Brain microvascular endothelial cell (primary cell): ENCODE measurements at regions not wholly inside any gene's neighbourhood (a gene's known extent, or its start where the extent isn't known, plus 50 kb on each side); places are given as distances from the start of the nearest gene placed in this dataset.

Source experiments
- DNase-seq: peaks from one replicate; pipeline ENCODE4 v3.0.0-alpha.2; 2020
- H3K27ac ChIP-seq: fragments of 250-450 bp; sonication (Bioruptor Pico); 2 replicates; pipeline ENCODE4 v1.5.1; 2020; ENCODE audit warnings: mild to moderate bottlenecking, moderate library complexity
- H3K27me3 ChIP-seq: fragments of 250-450 bp; sonication (Bioruptor Pico); replicated peaks from 2 replicates; pipeline ENCODE4 v1.5.1; 2020; ENCODE audit warnings: mild to moderate bottlenecking
- H3K36me3 ChIP-seq: fragments of 250-450 bp; sonication (Bioruptor Pico); replicated peaks from 2 replicates; pipeline ENCODE4 v1.5.1; 2020; ENCODE audit warnings: mild to moderate bottlenecking
- H3K4me3 ChIP-seq: 2 replicates; pipeline ENCODE4 v1.5.1; 2011; ENCODE audit warnings: low read depth, mild to moderate bottlenecking, control low read depth, low read length, moderate library complexity
- CTCF ChIP-seq: IDR thresholded peaks from 2 replicates; pipeline ENCODE4 v1.5.1; 2011; ENCODE audit warnings: low read depth, mild to moderate bottlenecking, moderate library complexity, low read length, control low read depth, inconsistent platforms; ENCODE audit errors: missing control alignments
- in situ Hi-C: cut with HindIII; loops from 2 replicates; pipeline ENCODE4 v1.10.0; 2017; ENCODE audit warnings: low sequenced_read_pairs, low pct_ligation_motif_present

- TF ChIP-seq CTCF: no peak
- Histone ChIP-seq H3K27ac (peak overlapping the region; percentile 52), H3K4me3 (no peak overlapping the region), H3K36me3 (no peaks in the 10 kb centered on the region), H3K27me3 (no peaks in the 10 kb centered on the region)
- in situ Hi-C loops: no loop called here
- peak; percentile 48 for DNase-seq
Measured at GRCh38 chr10:4384245-4384644, 441.8 kb upstream of the AKR1E2 start.

- Histone ChIP-seq H3K4me3 (no peak overlapping the region), H3K36me3 (no peaks in the 10 kb centered on the region), H3K27ac (peak overlapping the region; percentile 52), H3K27me3 (no peaks in the 10 kb centered on the region)
- in situ Hi-C loops: no loop called here
- TF ChIP-seq CTCF: no peak
- DNase-seq: no peak
Measured at GRCh38 chr10:4383651-4384098, 442.3 kb upstream of the AKR1E2 start.

GRCh38 chr10:4382811-4383210, 443.2 kb upstream of the AKR1E2 start:
- no peak for TF ChIP-seq CTCF
- no peak overlapping the region for H3K27ac ChIP-seq
- no peak for DNase-seq
- no peak overlapping the region for H3K4me3 ChIP-seq
- H3K36me3 ChIP-seq: no peaks in the 10 kb centered on the region
- in situ Hi-C loops: no loop called here
- H3K27me3 ChIP-seq: no peaks in the 10 kb centered on the region

GRCh38 chr10:4373612-4374011, 452.4 kb upstream of the AKR1E2 start:
- H3K4me3 ChIP-seq: no peak overlapping the region
- peak overlapping the region; percentile 85 for H3K27ac ChIP-seq
- in situ Hi-C loops: no loop called here
- DNase-seq: no peak
- no peak for TF ChIP-seq CTCF
- H3K27me3 ChIP-seq: no peaks in the 10 kb centered on the region
- H3K36me3 ChIP-seq: no peaks in the 10 kb centered on the region

- Histone ChIP-seq H3K4me3 (no peak overlapping the region), H3K27ac (peak overlapping the region; percentile 85), H3K36me3 (no peaks in the 10 kb centered on the region), H3K27me3 (no peaks in the 10 kb centered on the region)
- no peak for TF ChIP-seq CTCF
- no peak for DNase-seq
- in situ Hi-C loops: no loop called here
Measured at GRCh38 chr10:4373098-4373497, 452.9 kb upstream of the AKR1E2 start.

- Histone ChIP-seq H3K27me3 (no peaks in the 10 kb centered on the region), H3K27ac (peak overlapping the region; percentile 85), H3K4me3 (no peak overlapping the region), H3K36me3 (no peaks in the 10 kb centered on the region)
- in situ Hi-C loops: no loop called here
- DNase-seq: peak; percentile 95
- TF ChIP-seq CTCF: no peak
Measured at GRCh38 chr10:4372601-4373000, 453.4 kb upstream of the AKR1E2 start.
